PC-3 (cell line): ENCODE measurements at regions not wholly inside any gene's neighbourhood (a gene's known extent, or its start where the extent isn't known, plus 50 kb on each side); places are given as distances from the start of the nearest gene placed in this dataset.

Experiments used
- CTCF ChIP-seq: fragments of 300-600 bp; sonication (generic); conservative IDR thresholded peaks from 2 replicates; pipeline ENCODE4 v1.5.1; 2017; ENCODE audit warnings: antibody characterized with exemption, low read depth, mild to moderate bottlenecking, low read length
- EZH2 ChIP-seq: fragments of 300-600 bp; sonication (generic); IDR thresholded peaks from one replicate; pipeline ENCODE4 v1.6.1; 2017; ENCODE audit warnings: antibody characterized with exemption, mild to moderate bottlenecking, low read length; ENCODE audit not compliant: unreplicated experiment
- EZH2phosphoT487 ChIP-seq: fragments of 300-600 bp; sonication (generic); IDR thresholded peaks from 2 replicates; pipeline ENCODE4 v1.6.1; 2018; ENCODE audit warnings: mild to moderate bottlenecking, antibody characterized with exemption, low read length, borderline replicate concordance

- no peak for TF ChIP-seq CTCF
- no peak for TF ChIP-seq EZH2
- no peak for TF ChIP-seq EZH2phosphoT487
These were observed 111.2 kb upstream of the ADGRL2 start for GRCh38 chr1:81689531-81689941.
